ENCODE measurements at regions not wholly inside any gene's neighbourhood (a gene's known extent, or its start where the extent isn't known, plus 50 kb on each side); places are given as distances from the start of the nearest gene placed in this dataset.

GRCh38 chr17:31604936-31605335 lies 213.5 kb downstream of the RAB11FIP4 start:
- TF ChIP-seq, protein P1, sequence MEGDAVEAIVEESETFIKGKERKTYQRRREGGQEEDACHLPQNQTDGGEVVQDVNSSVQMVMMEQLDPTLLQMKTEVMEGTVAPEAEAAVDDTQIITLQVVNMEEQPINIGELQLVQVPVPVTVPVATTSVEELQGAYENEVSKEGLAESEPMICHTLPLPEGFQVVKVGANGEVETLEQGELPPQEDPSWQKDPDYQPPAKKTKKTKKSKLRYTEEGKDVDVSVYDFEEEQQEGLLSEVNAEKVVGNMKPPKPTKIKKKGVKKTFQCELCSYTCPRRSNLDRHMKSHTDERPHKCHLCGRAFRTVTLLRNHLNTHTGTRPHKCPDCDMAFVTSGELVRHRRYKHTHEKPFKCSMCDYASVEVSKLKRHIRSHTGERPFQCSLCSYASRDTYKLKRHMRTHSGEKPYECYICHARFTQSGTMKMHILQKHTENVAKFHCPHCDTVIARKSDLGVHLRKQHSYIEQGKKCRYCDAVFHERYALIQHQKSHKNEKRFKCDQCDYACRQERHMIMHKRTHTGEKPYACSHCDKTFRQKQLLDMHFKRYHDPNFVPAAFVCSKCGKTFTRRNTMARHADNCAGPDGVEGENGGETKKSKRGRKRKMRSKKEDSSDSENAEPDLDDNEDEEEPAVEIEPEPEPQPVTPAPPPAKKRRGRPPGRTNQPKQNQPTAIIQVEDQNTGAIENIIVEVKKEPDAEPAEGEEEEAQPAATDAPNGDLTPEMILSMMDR (IDR thresholded peaks at IDR 0.05; ENCODE audit: poor library complexity) = no peak
- no peak for TF ChIP-seq EZH2 (IDR thresholded peaks at IDR 0.05; ENCODE audit: borderline replicate concordance)
- TF ChIP-seq EZH2phosphoT487 (IDR thresholded peaks at IDR 0.05; ENCODE audit: low read depth, severe bottlenecking, unreplicated experiment) = no peak

All from hepatocyte (in vitro differentiated cells).